K562 (cell line): ENCODE measurements at regions not wholly inside any gene's neighbourhood (a gene's known extent, or its start where the extent isn't known, plus 50 kb on each side); places are given as distances from the start of the nearest gene placed in this dataset.

Experiments used
- ATAC-seq: fragments of 200-7000 bp; cut with Tn5 transposase; 3 replicates; pipeline ENCODE4 v1.9.1; 2020; ENCODE audit warnings: moderate library complexity
- BruUV-seq: library from RNA; stranded (reverse); fragments of 400-500 nt; replicated peaks from 2 replicates; lab custom pipeline; 2021; lab: Mats Ljungman, UMichigan
- CTCF ChIA-PET: fragments of 300-600 bp; formaldehyde crosslinking; extraction: SDS; loops from one replicate; lab custom pipeline; 2021; ENCODE audit warnings: low intra/inter-chr PET ratio; lab: Yijun Ruan, JAX
- POLR2A ChIA-PET: fragments of 300-600, 350-650 bp; sonication (Branson Sonifier 250); formaldehyde crosslinking; extraction: SDS; loops from one replicate; lab custom pipeline; 2021; ENCODE audit warnings: antibody characterized with exemption, inconsistent platforms; lab: Yijun Ruan, JAX
- DNase-seq, 4 experiments: peaks; one replicate each; pipeline versions ENCODE4 v3.0.0 to v3.0.0-alpha.2; 2011 to 2018; ENCODE audit warnings: low spot score in 3 of 4, mixed read lengths in 3 of 4; ENCODE audit errors: extremely low read depth in 1 of 4
- FAIRE-seq: peaks from 2 replicates; lab custom pipeline; 2011; peaks lifted over from hg19 to GRCh38; lab: Jason Lieb, UNC
- H2AFZ ChIP-seq: 2 replicates; pipeline ENCODE4 v1.6.0; 2011; ENCODE audit warnings: low read depth, low read length, control low read depth, inconsistent platforms
- H3K27ac ChIP-seq: fragments of 200-600 bp; 3 replicates; pipeline ENCODE4 v1.8.0; 2011; ENCODE audit warnings: low read depth, mild to moderate bottlenecking, control low read depth, inconsistent platforms, low read length, moderate library complexity, mixed read lengths; ENCODE audit errors: extremely low read depth
- H3K27me3 ChIP-seq, 2 experiments: fragments of 300-600 bp in 1 of 2; 2 replicates in 1 of 2; 3 replicates in 1 of 2; pipeline versions ENCODE4 v1.6.0 to v1.8.0; 2011; ENCODE audit warnings: inconsistent platforms in 2 of 2, low read length in 2 of 2, mild to moderate bottlenecking in 1 of 2, mixed read lengths in 1 of 2, moderate library complexity in 1 of 2; ENCODE audit not compliant: control insufficient read depth in 2 of 2, insufficient read depth in 2 of 2
- H3K36me3 ChIP-seq: fragments of 300-600 bp; 3 replicates; pipeline ENCODE4 v1.8.0; 2011; ENCODE audit warnings: mild to moderate bottlenecking, low read length, inconsistent platforms; ENCODE audit not compliant: control insufficient read depth, insufficient read depth
- H3K4me1 ChIP-seq, 2 experiments: fragments of 200-600 bp in 1 of 2; replicated peaks in 1 of 2; 2 replicates in 1 of 2; 3 replicates in 1 of 2; pipeline versions ENCODE4 v1.5.1 to v1.8.0; 2011; ENCODE audit warnings: inconsistent platforms in 2 of 2, low read length in 2 of 2, mild to moderate bottlenecking in 1 of 2, mixed read lengths in 1 of 2, moderate library complexity in 1 of 2; ENCODE audit not compliant: control insufficient read depth in 2 of 2, insufficient read depth in 2 of 2
- H3K4me2 ChIP-seq: 2 replicates; pipeline ENCODE4 v1.6.1; 2011; ENCODE audit warnings: low read length, control low read depth, inconsistent platforms, mixed read lengths; ENCODE audit not compliant: insufficient read depth
- H3K4me3 ChIP-seq: fragments of 200-600 bp; sonication (generic), shearing (Covaris generic); 2 replicates; pipeline ENCODE4 v1.5.1; 2016; ENCODE audit warnings: control low read depth, inconsistent platforms
- H3K79me2 ChIP-seq: fragments of 200-600 bp; 3 replicates; pipeline ENCODE4 v1.8.0; 2011; ENCODE audit warnings: low read length, inconsistent platforms; ENCODE audit not compliant: control insufficient read depth, insufficient read depth
- H3K9ac ChIP-seq, 2 experiments: 2 replicates each; pipeline versions ENCODE4 v1.6.0 to v1.6.1; 2011; ENCODE audit warnings: low read depth in 2 of 2, low read length in 2 of 2, control low read depth in 1 of 2, inconsistent platforms in 1 of 2, mild to moderate bottlenecking in 1 of 2, mixed read lengths in 1 of 2; ENCODE audit not compliant: insufficient read depth in 1 of 2
- H3K9me1 ChIP-seq: one replicate; pipeline ENCODE4 v1.6.0; 2011; ENCODE audit warnings: inconsistent platforms, mild to moderate bottlenecking, low read length, moderate library complexity; ENCODE audit not compliant: control insufficient read depth, insufficient read depth
- H3K9me3 ChIP-seq: replicated peaks from 2 replicates; pipeline ENCODE4 v1.5.1; 2011; ENCODE audit warnings: low read depth, low read length, inconsistent platforms; ENCODE audit not compliant: control insufficient read depth, insufficient read depth
- H4K20me1 ChIP-seq: replicated peaks from 2 replicates; pipeline ENCODE4 v1.6.1; 2011; ENCODE audit warnings: low read length, inconsistent platforms, mixed read lengths; ENCODE audit not compliant: control insufficient read depth, insufficient read depth
- CC2D1A ChIP-seq: fragments of 450-650 bp; IDR thresholded peaks from 2 replicates; pipeline ENCODE4 v1.6.1; 2017; ENCODE audit warnings: mild to moderate bottlenecking
- CCAR2 ChIP-seq: fragments of 200-400 bp; formaldehyde crosslinking; IDR thresholded peaks from 2 replicates; pipeline ENCODE4 v1.6.1; 2017; ENCODE audit warnings: mild to moderate bottlenecking, low read depth, low read length
- FOXM1 ChIP-seq, 2 experiments: fragments of 450-650 bp in 1 of 2; sonication (generic) in 1 of 2; formaldehyde crosslinking in 1 of 2; IDR thresholded peaks; 2 replicates each; pipeline versions ENCODE4 v1.6.1 to v1.9.0; 2017 to 2022; ENCODE audit warnings: low read depth in 2 of 2, mild to moderate bottlenecking in 2 of 2, missing genetic modification reagents in 1 of 2, moderate library complexity in 1 of 2
- GABPA ChIP-seq: fragments of 200-800 bp; sonication (Bioruptor generic); conservative IDR thresholded peaks from 2 replicates; pipeline ENCODE4 v1.6.1; 2016; ENCODE audit warnings: low read depth, missing genetic modification characterization, missing compliant biosample characterization
- MYBL2 ChIP-seq, 2 experiments: fragments of 450-650 bp in 1 of 2; sonication (generic) in 1 of 2; formaldehyde crosslinking in 1 of 2; IDR thresholded peaks; 2 replicates each; pipeline versions ENCODE4 v1.6.1 to v1.8.1; 2017 to 2022; ENCODE audit warnings: borderline replicate concordance in 1 of 2, inconsistent platforms in 1 of 2, low read depth in 1 of 2, mild to moderate bottlenecking in 1 of 2, missing genetic modification reagents in 1 of 2, moderate library complexity in 1 of 2
- U2AF2 ChIP-seq: fragments of 200-400 bp; formaldehyde crosslinking; optimal IDR thresholded peaks from 2 replicates; pipeline ENCODE3; 2017; ENCODE audit warnings: low read depth, mild to moderate bottlenecking, low read length
- ZFPM2 ChIP-seq: fragments of 250-450 bp; sonication (Bioruptor Pico); IDR thresholded peaks from 2 replicates; pipeline ENCODE4 v1.5.1; 2022; ENCODE audit warnings: mild to moderate bottlenecking
- ZSCAN32 ChIP-seq: fragments of 450-650 bp; formaldehyde crosslinking; IDR thresholded peaks from 2 replicates; pipeline ENCODE4 v1.4.0; 2020; ENCODE audit warnings: mild to moderate bottlenecking, moderate library complexity
- WGBS: fragments of 100-300 bp; shearing (Covaris generic); methylation state at CpG from one replicate; pipeline ENCODE4 v1.1.6; 2016; ENCODE audit warnings: low coverage, mixed read lengths; ENCODE audit not compliant: insufficient coverage; ENCODE audit errors: missing lambda C conversion rate; 5-methylcytosine and 5-hydroxymethylcytosine counted together
- in situ Hi-C: fragments of 300-500 bp; cut with MboI; formaldehyde crosslinking; loops from 4 replicates; pipeline ENCODE4 v1.15.0; 2018; ENCODE audit warnings: inconsistent platforms, mixed read lengths
- intact Hi-C: fragments of 100-400 bp; cut with micrococcal nuclease; formaldehyde crosslinking; loops from 2 replicates; pipeline ENCODE4 v1.14.2; 2022
- TF ChIP-seq, protein P1 (sequence below): fragments of 450-650 bp; IDR thresholded peaks from 2 replicates; pipeline ENCODE4 v1.6.1; 2016
- TF ChIP-seq, protein P2 (sequence below), 2 experiments: IDR thresholded peaks in 1 of 2; conservative IDR thresholded peaks in 1 of 2; 2 replicates each; pipeline ENCODE4 v1.6.1; 2016; ENCODE audit warnings: low read depth in 2 of 2, mild to moderate bottlenecking in 1 of 2, missing compliant biosample characterization in 1 of 2, missing genetic modification characterization in 1 of 2, moderate library complexity in 1 of 2

DNA sequence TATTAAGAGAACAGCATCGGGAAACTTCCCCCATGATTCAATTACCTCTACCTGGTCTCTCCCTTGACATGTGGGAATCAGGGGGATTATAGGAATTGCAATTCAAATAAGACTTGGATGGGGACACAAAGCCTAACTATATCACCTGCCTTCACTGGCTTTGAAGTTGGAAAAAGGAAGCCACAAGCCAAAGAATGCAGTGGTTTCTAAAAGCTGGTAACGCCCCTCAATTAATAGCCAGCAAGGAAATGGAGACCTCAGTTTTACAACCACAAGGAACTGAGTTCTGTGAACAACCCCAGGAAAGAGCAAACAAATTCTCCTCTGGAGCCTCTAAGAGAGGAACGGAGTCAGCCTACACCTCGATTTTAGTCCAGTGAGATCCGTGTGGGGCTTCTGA, 244.1 kb downstream of the TFAP2A start:
- POLR2A ChIA-PET, result no interaction called here
- Histone ChIP-seq H3K36me3 (no peaks in the 10 kb centered on the region), H3K9me1 (no peaks in the 10 kb centered on the region), H3K4me3 (no peak overlapping the region), H3K27ac (no peak overlapping the region), H3K9me3 (no peaks in the 10 kb centered on the region), H2AFZ (no peak overlapping the region), H3K9ac (no peak overlapping the region), H3K4me2 (no peak overlapping the region), H3K79me2 (no peaks in the 10 kb centered on the region), H3K27me3 (no peaks in the 10 kb centered on the region), H3K4me1 (no peaks in the 10 kb centered on the region), H4K20me1 (no peaks in the 10 kb centered on the region)
- in situ Hi-C loops (no loop called here), intact Hi-C loops (no loop called here)
- WGBS, result 3% methylated on average over 5 of the region's 5 CpGs
- ATAC-seq (no peak), DNase-seq (no peak), FAIRE-seq (no peak)
- TF ChIP-seq ZSCAN32 (CRISPR knock-in tag), result no peak
- CTCF ChIA-PET, result no interaction called here
- no TSS peak for BruUV-seq

DNA sequence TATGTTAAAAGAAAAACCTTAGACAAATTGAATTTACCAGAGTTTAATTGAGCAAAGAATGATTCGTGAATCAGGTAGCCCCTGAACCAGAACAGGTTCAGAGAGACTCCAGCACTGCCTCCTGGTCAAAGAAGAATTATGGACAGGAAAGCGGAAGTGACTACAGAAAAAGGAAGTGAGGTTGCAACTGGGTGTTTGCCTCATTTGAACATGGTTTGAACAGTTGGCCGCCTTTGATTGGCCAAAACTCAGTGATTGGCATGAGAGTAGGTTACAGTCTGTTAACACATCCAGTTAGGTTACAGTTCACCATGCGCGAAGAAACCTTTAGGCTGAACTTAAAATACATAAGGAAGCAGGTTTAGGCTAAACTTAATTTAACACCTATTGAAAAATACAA, 248.8 kb downstream of the TFAP2A start:
- Histone ChIP-seq H3K36me3 (no peaks in the 10 kb centered on the region), H3K79me2 (no peaks in the 10 kb centered on the region), H3K9me3 (no peaks in the 10 kb centered on the region), H3K27ac (no peak overlapping the region), H3K4me2 (no peak overlapping the region), H3K4me3 (no peak overlapping the region), H3K9me1 (no peaks in the 10 kb centered on the region), H3K9ac (no peak overlapping the region), H2AFZ (no peak overlapping the region), H3K4me1 (no peaks in the 10 kb centered on the region; a peak in 2 of 5 replicates), H3K27me3 (no peaks in the 10 kb centered on the region), H4K20me1 (no peaks in the 10 kb centered on the region)
- in situ Hi-C loops, result no loop called here
- WGBS, result 26% methylated on average over 5 of the region's 5 CpGs
- POLR2A ChIA-PET, result no interaction called here
- FAIRE-seq (no peak), DNase-seq (no peak), ATAC-seq (no peak)
- CTCF ChIA-PET, result no interaction called here
- no TSS peak for BruUV-seq
- intact Hi-C loops, result no loop called here
- TF ChIP-seq FOXM1 (IDR thresholded peaks at IDR 0.05; ENCODE audit: low read depth) (peak; percentile 80), FOXM1 (CRISPR knock-in tag; IDR thresholded peaks at IDR 0.05; ENCODE audit: low read depth) (no peak), CCAR2 (no peak), ZFPM2 (CRISPR knock-in tag) (no peak), GABPA (tag) (peak; percentile 39; the same call in 1 of the 2 replicates), U2AF2 (no peak), CC2D1A (peak; percentile 21; the same call in 1 of the 2 replicates), MYBL2 (IDR thresholded peaks at IDR 0.05; ENCODE audit: low read depth) (peak; percentile 74), MYBL2 (CRISPR knock-in tag; IDR thresholded peaks at IDR 0.05; ENCODE audit: borderline replicate concordance) (no peak)
- TF ChIP-seq, protein P1, sequence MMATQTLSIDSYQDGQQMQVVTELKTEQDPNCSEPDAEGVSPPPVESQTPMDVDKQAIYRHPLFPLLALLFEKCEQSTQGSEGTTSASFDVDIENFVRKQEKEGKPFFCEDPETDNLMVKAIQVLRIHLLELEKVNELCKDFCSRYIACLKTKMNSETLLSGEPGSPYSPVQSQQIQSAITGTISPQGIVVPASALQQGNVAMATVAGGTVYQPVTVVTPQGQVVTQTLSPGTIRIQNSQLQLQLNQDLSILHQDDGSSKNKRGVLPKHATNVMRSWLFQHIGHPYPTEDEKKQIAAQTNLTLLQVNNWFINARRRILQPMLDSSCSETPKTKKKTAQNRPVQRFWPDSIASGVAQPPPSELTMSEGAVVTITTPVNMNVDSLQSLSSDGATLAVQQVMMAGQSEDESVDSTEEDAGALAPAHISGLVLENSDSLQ, result peak; percentile 92
- TF ChIP-seq, protein P2, sequence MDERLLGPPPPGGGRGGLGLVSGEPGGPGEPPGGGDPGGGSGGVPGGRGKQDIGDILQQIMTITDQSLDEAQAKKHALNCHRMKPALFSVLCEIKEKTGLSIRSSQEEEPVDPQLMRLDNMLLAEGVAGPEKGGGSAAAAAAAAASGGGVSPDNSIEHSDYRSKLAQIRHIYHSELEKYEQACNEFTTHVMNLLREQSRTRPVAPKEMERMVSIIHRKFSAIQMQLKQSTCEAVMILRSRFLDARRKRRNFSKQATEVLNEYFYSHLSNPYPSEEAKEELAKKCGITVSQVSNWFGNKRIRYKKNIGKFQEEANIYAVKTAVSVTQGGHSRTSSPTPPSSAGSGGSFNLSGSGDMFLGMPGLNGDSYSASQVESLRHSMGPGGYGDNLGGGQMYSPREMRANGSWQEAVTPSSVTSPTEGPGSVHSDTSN (CRISPR knock-in tag; IDR thresholded peaks at IDR 0.05; ENCODE audit: low read depth), result no peak
- TF ChIP-seq, protein P2 (tag; conservative IDR thresholded peaks at IDR 0.05; ENCODE audit: low read depth), result peak; percentile 71
